Adipocyte (in vitro differentiated cells): ENCODE measurements at regions not wholly inside any gene's neighbourhood (a gene's known extent, or its start where the extent isn't known, plus 50 kb on each side); places are given as distances from the start of the nearest gene placed in this dataset.
"Not testable (repeated sequence)": the region's sequence is repeated elsewhere in the genome, so short reads cannot be mapped to it uniquely, and the experiment has no call there.

Source experiments
- DNase-seq: peaks from one replicate; pipeline ENCODE4 v3.0.0-alpha.2; 2015; ENCODE audit warnings: low read depth
- H3K27me3 ChIP-seq: replicated peaks from 2 replicates; pipeline ENCODE4 v1.7.0; 2013; ENCODE audit warnings: mild to moderate bottlenecking, low read length, moderate library complexity; ENCODE audit not compliant: control insufficient read depth, insufficient read depth
- H3K36me3 ChIP-seq: 2 replicates; pipeline ENCODE4 v1.7.0; 2013; ENCODE audit warnings: low read length, mild to moderate bottlenecking, moderate library complexity; ENCODE audit not compliant: control insufficient read depth, insufficient read depth, severe bottlenecking
- H3K4me1 ChIP-seq: 2 replicates; pipeline ENCODE4 v1.7.0; 2013; ENCODE audit warnings: mild to moderate bottlenecking, low read length, moderate library complexity; ENCODE audit not compliant: control insufficient read depth, insufficient read depth
- H3K4me3 ChIP-seq: 2 replicates; pipeline ENCODE4 v1.7.0; 2013; ENCODE audit warnings: mild to moderate bottlenecking, low read length, moderate library complexity
- H3K9ac ChIP-seq: 2 replicates; pipeline ENCODE4 v1.7.0; 2013; ENCODE audit warnings: mild to moderate bottlenecking, low read length, moderate library complexity
- H3K9me3 ChIP-seq: 2 replicates; pipeline ENCODE4 v1.7.0; 2013; ENCODE audit warnings: mild to moderate bottlenecking, low read length, moderate library complexity; ENCODE audit not compliant: control insufficient read depth

- Histone ChIP-seq H3K9me3 (no peaks in the 10 kb centered on the region), H3K9ac (peak overlapping the region; percentile 42), H3K4me3 (peak overlapping the region; percentile 16), H3K27me3 (no peaks in the 10 kb centered on the region), H3K4me1 (peaks cover 24% of the 10 kb centered on the region), H3K36me3 (no peaks in the 10 kb centered on the region)
- DNase-seq: no peak
Observed at GRCh38 chr10:34907743-34908430, 92.8 kb upstream of the PARD3 start.

- Histone ChIP-seq H3K9ac (no peak overlapping the region), H3K9me3 (no peaks in the 10 kb centered on the region), H3K27me3 (no peaks in the 10 kb centered on the region), H3K4me3 (no peak overlapping the region), H3K36me3 (no peaks in the 10 kb centered on the region), H3K4me1 (peaks cover 20% of the 10 kb centered on the region)
- no peak for DNase-seq
Observed at GRCh38 chr10:34906067-34906965, 91.2 kb upstream of the PARD3 start.

DNA sequence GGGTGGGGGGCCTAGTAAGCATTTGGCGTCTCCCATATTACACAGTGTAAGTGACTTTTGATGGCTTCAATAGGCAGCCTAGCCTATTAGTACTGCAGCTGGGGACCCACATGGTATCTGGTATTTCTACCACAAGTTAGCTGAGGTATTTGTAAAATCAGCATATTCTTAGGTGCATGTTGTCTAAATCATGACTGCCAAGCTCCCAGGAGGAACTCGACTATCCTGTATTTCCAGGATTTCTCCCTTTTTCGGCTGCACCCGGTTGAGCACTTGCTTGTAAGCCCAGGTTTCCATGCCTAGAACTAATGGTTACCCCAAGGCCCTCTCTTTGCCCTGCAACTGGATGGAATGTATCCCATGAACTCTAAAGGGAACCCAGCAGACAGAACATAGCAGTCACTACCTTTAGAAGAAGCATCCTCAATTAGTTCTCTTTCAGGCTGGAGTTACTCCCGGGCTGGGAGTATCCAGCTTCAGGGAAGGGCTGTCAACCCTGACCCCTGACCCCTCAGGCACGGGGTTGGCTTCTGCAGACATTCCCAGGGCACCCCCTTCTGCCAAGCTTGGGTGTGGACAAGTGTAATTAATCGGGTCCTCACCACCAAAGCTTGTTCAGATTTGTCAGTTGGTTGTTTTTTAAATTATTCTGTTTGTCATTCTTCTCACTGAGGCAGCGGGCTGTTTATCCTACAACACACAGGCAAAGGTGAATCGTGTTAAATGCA lies 90.3 kb upstream of the PARD3 start:
- peaks cover 20% of the 10 kb centered on the region for H3K4me1 ChIP-seq
- H3K36me3 ChIP-seq: no peaks in the 10 kb centered on the region
- no peaks in the 10 kb centered on the region for H3K9me3 ChIP-seq
- no peaks in the 10 kb centered on the region for H3K27me3 ChIP-seq
- DNase-seq: no peak
- no peak overlapping the region for H3K9ac ChIP-seq
- no peak overlapping the region for H3K4me3 ChIP-seq

DNA sequence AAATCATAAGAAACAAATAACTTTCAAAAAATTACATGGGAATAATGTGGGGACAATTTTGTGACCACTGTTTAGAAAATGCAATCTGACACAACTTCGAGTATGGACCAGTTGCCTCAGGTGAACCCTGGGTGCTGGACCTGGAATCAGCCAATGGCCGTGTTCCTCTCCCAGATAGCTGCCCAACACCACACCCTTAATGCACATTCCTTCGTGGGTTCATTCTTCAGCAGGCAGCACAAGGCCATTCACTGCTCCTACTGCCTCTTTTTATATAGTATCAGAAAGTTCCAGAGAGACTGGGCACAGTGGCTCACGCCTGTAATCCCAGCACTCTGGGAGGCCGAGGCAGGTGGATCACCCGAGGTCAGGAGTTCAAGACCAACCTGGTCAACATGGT lies 89.1 kb upstream of the PARD3 start:
- Histone ChIP-seq H3K36me3 (no peaks in the 10 kb centered on the region), H3K9ac (no peak overlapping the region), H3K9me3 (no peaks in the 10 kb centered on the region), H3K27me3 (no peaks in the 10 kb centered on the region), H3K4me3 (no peak overlapping the region), H3K4me1 (peaks cover 16% of the 10 kb centered on the region)
- DNase-seq: no peak

DNA sequence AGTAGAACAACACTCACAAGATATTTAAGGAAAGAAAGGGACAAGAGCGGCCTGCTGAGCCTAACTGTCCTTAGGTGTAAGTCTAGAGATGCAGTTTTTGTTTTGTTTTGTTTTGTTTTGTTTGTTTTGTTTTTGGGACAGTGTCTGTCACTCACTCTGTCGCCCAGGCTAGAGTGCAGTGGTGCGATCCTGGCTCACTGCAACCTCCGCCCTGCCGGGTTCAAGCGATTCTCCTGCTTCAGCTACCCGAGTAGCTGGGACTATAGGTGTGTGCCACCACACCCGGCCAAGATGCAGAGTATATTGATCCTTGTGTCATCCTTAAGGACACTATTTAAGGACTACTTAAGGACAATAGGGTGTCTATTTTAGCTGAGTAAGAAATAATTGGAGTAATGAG lies 84.1 kb upstream of the PARD3 start:
- DNase-seq: no peak
- Histone ChIP-seq H3K4me1 (no peaks in the 10 kb centered on the region), H3K4me3 (no peak overlapping the region), H3K27me3 (peaks cover 7% of the 10 kb centered on the region), H3K36me3 (no peaks in the 10 kb centered on the region), H3K9me3 (no peaks in the 10 kb centered on the region), H3K9ac (no peak overlapping the region)

- Histone ChIP-seq H3K27me3 (peaks cover 7% of the 10 kb centered on the region), H3K4me1 (no peaks in the 10 kb centered on the region), H3K9me3 (no peaks in the 10 kb centered on the region), H3K9ac (no peak overlapping the region), H3K4me3 (no peak overlapping the region), H3K36me3 (no peaks in the 10 kb centered on the region)
- DNase-seq: no peak
Observed at GRCh38 chr10:34895977-34896376, 80.9 kb upstream of the PARD3 start.

DNA sequence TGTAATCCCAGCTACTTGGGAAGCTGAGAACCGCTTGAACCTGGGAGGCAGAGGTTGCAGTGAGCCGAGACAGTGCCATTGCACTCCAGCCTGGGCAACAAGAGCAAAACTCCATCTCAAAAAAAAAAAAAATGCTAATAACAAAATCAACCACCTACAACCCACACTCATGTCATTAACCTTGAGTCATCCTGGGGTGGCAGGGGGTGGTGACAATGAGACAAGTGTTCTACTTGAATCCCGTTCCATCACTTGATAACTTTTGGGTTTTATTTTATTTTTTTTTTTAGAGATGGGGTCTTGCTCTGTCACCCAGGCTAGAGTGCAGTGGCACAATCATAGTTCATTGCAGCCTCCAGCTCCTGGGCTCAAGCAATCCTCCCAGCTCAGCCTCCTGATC lies 80.0 kb upstream of the PARD3 start:
- H3K36me3 ChIP-seq, H3K9ac ChIP-seq, H3K4me3 ChIP-seq, DNase-seq, H3K27me3 ChIP-seq, H3K9me3 ChIP-seq, H3K4me1 ChIP-seq: not testable (repeated sequence)

- not testable (repeated sequence) for H3K4me1 ChIP-seq, DNase-seq, H3K9me3 ChIP-seq, H3K9ac ChIP-seq, H3K4me3 ChIP-seq, H3K27me3 ChIP-seq, H3K36me3 ChIP-seq
Observed at GRCh38 chr10:34892521-34892920, 77.4 kb upstream of the PARD3 start.

DNA sequence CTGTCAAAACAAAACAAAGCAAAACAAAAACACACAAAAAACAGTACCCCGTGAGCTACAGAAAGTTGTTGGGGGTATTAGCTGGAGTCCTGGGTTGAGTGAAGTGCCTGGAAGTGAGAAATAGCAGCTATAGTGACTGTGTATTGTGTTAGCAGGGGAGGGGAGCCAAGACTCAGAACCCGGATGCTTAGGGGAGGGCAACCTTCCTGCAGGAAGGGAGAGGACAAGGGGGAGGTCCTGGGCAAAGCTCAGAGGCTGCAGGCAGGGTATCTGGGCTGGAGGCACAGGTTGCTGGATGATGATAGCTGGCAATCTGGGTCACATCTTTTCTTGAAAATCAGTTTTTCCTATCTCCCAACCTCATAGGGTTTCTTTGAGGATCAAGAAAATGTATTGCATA lies 75.8 kb upstream of the PARD3 start:
- H3K4me1 ChIP-seq: no peaks in the 10 kb centered on the region
- H3K27me3 ChIP-seq: no peaks in the 10 kb centered on the region
- H3K36me3 ChIP-seq: no peaks in the 10 kb centered on the region
- no peak for DNase-seq
- no peak overlapping the region for H3K4me3 ChIP-seq
- no peaks in the 10 kb centered on the region for H3K9me3 ChIP-seq
- no peak overlapping the region for H3K9ac ChIP-seq

- H3K9me3 ChIP-seq: no peaks in the 10 kb centered on the region
Observed at GRCh38 chr10:34889004-34889869, 74.1 kb upstream of the PARD3 start.

More at GRCh38 chr10:34889004-34889869, 74.1 kb upstream of the PARD3 start:
- no peaks in the 10 kb centered on the region for H3K4me1 ChIP-seq
- H3K9ac ChIP-seq: no peak overlapping the region
- H3K36me3 ChIP-seq: no peaks in the 10 kb centered on the region
- peaks cover 4% of the 10 kb centered on the region for H3K27me3 ChIP-seq
- peak; percentile 79 for DNase-seq
- H3K4me3 ChIP-seq: no peak overlapping the region
